Thyroid gland (tissue), 4 donors: ENCODE measurements at regions not wholly inside any gene's neighbourhood (a gene's known extent, or its start where the extent isn't known, plus 50 kb on each side); places are given as distances from the start of the nearest gene placed in this dataset.

Source experiments
- DNase-seq, 2 donors: peaks; one replicate each; pipeline ENCODE4 v3.0.0-alpha.2; 2019
- H3K27ac ChIP-seq, 3 donors: fragments of 200-600 bp; sonication (generic); 1 replicate in 2 of 3; 2 replicates in 1 of 3; pipeline ENCODE4 v1.5.1; 2016 to 2019; ENCODE audit warnings: mild to moderate bottlenecking in 1 of 3, moderate library complexity in 1 of 3
- H3K27me3 ChIP-seq: fragments of 200-600 bp; sonication (generic); one replicate; pipeline ENCODE4 v1.5.1; 2019
- H3K36me3 ChIP-seq, 2 donors: fragments of 200-600 bp; sonication (generic); one replicate each; pipeline ENCODE4 v1.5.1; 2016 to 2019
- H3K4me1 ChIP-seq, 2 donors: fragments of 200-600 bp; sonication (generic); one replicate each; pipeline ENCODE4 v1.5.1; 2017 to 2019
- H3K4me3 ChIP-seq, 3 donors: fragments of 200-600 bp; sonication (generic); replicated peaks in 1 of 3; 1 replicate in 2 of 3; 2 replicates in 1 of 3; pipeline ENCODE4 v1.5.1; 2016; ENCODE audit warnings: mild to moderate bottlenecking in 1 of 3
- H3K9me3 ChIP-seq: fragments of 200-600 bp; sonication (generic); one replicate; pipeline ENCODE4 v1.5.1; 2017
- POLR2A ChIP-seq, 2 donors: fragments of 450-650 bp; IDR thresholded peaks; one replicate each; pipeline ENCODE4 v1.6.1; 2017; ENCODE audit warnings: antibody characterized with exemption in 2 of 2, mild to moderate bottlenecking in 2 of 2, moderate library complexity in 1 of 2
- WGBS, 2 donors: methylation state at CpG; one replicate each; pipeline ENCODE4 v1.1.5; 2017; 5-methylcytosine and 5-hydroxymethylcytosine counted together
- intact Hi-C: fragments of 100-400 bp; cut with DNase I; formaldehyde crosslinking; loops from one replicate; pipeline ENCODE4 v1.15.1; 2023
- TF ChIP-seq, protein P1 (sequence below), 6 experiments: fragments of 200-600 bp in 3 of 6; fragments of 450-650 bp in 3 of 6; sonication (generic) in 3 of 6; IDR thresholded peaks; one replicate each; pipeline ENCODE4 v1.5.1; 2016 to 2019; ENCODE audit warnings: antibody characterized with exemption in 6 of 6, mild to moderate bottlenecking in 2 of 6, inconsistent platforms in 1 of 6, moderate library complexity in 1 of 6

DNA sequence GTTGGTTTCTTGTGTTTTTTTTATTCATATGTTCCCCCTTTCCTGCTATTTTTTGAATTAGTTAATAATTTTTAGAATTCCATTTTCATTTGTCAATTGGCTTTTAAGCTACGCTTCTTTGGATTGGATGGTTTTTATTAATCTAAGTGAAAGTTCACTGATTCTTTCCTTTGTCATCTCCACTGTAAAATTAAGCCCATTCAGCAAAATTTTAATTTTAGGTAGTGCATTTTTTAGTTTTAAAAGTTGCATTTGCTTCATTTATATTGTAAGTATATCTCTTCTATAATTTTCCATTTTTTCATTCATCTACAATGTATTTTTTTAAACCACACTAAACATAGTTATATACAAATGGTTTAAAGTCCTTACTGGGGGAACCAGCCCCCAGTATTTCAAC lies 417.3 kb upstream of the HTR2C start:
- TF ChIP-seq POLR2A (IDR thresholded peaks at IDR 0.05) = no peak
- TF ChIP-seq, protein P1, sequence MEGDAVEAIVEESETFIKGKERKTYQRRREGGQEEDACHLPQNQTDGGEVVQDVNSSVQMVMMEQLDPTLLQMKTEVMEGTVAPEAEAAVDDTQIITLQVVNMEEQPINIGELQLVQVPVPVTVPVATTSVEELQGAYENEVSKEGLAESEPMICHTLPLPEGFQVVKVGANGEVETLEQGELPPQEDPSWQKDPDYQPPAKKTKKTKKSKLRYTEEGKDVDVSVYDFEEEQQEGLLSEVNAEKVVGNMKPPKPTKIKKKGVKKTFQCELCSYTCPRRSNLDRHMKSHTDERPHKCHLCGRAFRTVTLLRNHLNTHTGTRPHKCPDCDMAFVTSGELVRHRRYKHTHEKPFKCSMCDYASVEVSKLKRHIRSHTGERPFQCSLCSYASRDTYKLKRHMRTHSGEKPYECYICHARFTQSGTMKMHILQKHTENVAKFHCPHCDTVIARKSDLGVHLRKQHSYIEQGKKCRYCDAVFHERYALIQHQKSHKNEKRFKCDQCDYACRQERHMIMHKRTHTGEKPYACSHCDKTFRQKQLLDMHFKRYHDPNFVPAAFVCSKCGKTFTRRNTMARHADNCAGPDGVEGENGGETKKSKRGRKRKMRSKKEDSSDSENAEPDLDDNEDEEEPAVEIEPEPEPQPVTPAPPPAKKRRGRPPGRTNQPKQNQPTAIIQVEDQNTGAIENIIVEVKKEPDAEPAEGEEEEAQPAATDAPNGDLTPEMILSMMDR (IDR thresholded peaks at IDR 0.05) = no peak
- H3K9me3 ChIP-seq = no peaks in the 10 kb centered on the region
- H3K36me3 ChIP-seq = no peaks in the 10 kb centered on the region
- H3K4me3 ChIP-seq = no peak overlapping the region
- intact Hi-C loops = no loop called here
- DNase-seq = no peak
- no peaks in the 10 kb centered on the region for H3K27me3 ChIP-seq
- H3K27ac ChIP-seq = no peak overlapping the region
- no peaks in the 10 kb centered on the region for H3K4me1 ChIP-seq
- WGBS, 2 donors = 93 to 97% methylated on average over 1 of the region's 1 CpG

DNA sequence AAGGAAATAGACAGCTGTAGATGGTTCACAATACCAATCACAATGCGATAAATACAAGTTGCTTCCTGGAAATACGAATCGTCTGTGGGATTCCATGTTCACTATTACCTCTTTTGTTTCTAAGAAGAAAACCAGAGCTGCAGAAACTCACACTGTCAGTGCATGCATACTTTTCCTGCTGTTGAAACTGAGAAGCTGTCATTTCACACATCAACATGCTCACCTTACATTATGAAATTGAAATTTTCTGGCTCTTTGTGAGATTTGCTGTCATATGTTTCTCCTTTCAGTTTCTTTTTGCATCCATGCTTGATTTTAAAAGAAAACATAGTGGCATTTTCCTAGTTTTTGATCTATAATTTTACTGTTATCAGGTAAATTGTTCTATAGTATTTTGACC lies 418.3 kb upstream of the HTR2C start:
- DNase-seq = no peak
- Histone ChIP-seq H3K4me1 (no peaks in the 10 kb centered on the region), H3K4me3 (no peak overlapping the region), H3K27me3 (no peaks in the 10 kb centered on the region), H3K36me3 (no peaks in the 10 kb centered on the region), H3K9me3 (no peaks in the 10 kb centered on the region), H3K27ac (no peak overlapping the region)
- 86 to 94% methylated on average over 3 of the region's 3 CpGs for WGBS, 2 donors
- no peak for TF ChIP-seq POLR2A (IDR thresholded peaks at IDR 0.05)
- TF ChIP-seq, protein P1 (IDR thresholded peaks at IDR 0.05) = no peak
- intact Hi-C loops = no loop called here

DNA sequence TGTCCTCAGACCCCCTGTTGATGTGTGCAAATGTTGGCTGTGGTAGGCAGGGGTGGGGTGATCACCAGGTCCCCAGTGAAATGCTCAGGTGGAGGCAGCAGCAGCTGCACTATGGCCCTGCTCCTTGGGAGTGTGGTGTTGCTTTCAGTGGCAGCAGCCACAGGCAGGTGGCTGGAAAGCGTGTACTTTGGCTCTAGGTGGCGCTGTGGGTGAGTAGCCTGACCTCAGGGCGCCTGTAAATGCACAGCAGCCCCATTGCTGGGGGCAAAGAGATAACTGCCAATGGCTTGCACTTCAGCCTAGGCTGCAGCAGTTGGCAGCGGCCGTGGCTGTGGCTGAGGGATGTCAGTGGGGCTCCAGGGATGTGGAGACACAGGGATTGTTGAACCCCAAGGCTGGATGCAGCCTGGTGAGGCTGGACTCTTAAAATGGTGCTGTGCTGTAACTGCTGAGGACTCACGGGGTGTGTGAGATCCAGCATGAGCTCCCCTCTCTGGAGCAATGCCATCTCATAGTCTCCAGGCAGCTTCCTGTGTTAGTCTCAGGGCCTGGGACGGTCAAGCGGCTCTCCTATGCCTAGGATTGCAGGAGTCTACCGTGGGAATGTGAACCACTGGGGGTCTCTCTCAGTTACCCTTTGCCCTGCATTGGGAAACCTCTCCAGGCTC lies 421.7 kb upstream of the HTR2C start:
- WGBS, 2 donors = 76 to 84% methylated on average over 5 to 6 of the region's 9 CpGs
- intact Hi-C loops = no loop called here
- DNase-seq = no peak
- no peaks in the 10 kb centered on the region for H3K4me1 ChIP-seq
- H3K9me3 ChIP-seq = no peaks in the 10 kb centered on the region
- H3K4me3 ChIP-seq = no peak overlapping the region
- H3K36me3 ChIP-seq = no peaks in the 10 kb centered on the region
- no peaks in the 10 kb centered on the region for H3K27me3 ChIP-seq
- no peak overlapping the region for H3K27ac ChIP-seq
- TF ChIP-seq, protein P1 (IDR thresholded peaks at IDR 0.05) = no peak
- no peak for TF ChIP-seq POLR2A (IDR thresholded peaks at IDR 0.05)

DNA sequence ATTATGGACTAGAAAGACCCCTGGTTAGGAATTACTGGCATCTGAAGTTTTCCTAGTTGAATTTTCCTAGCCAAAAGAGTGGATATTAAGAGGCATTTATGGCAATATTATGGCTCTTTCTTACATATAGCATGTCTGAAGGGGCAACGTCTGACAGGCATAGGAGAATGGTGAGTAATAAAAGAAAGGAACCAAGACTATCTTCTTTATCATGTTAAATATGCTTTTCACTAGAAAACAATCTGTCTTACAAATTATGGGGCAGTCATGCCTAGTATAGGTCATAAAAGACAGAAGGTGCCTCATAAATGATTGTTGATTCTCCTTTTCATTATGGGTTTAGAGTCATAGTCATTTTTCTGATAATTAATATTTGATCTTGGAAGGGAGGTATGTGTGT lies 431.1 kb upstream of the HTR2C start:
- Histone ChIP-seq H3K4me3 (no peak overlapping the region), H3K27ac (no peak overlapping the region), H3K4me1 (no peaks in the 10 kb centered on the region), H3K9me3 (no peaks in the 10 kb centered on the region), H3K36me3 (no peaks in the 10 kb centered on the region), H3K27me3 (no peaks in the 10 kb centered on the region)
- TF ChIP-seq POLR2A (IDR thresholded peaks at IDR 0.05) = no peak
- TF ChIP-seq, protein P1 (IDR thresholded peaks at IDR 0.05) = no peak
- 84 to 87% methylated on average over 1 of the region's 1 CpG for WGBS, 2 donors
- intact Hi-C loops = no loop called here
- no peak for DNase-seq

DNA sequence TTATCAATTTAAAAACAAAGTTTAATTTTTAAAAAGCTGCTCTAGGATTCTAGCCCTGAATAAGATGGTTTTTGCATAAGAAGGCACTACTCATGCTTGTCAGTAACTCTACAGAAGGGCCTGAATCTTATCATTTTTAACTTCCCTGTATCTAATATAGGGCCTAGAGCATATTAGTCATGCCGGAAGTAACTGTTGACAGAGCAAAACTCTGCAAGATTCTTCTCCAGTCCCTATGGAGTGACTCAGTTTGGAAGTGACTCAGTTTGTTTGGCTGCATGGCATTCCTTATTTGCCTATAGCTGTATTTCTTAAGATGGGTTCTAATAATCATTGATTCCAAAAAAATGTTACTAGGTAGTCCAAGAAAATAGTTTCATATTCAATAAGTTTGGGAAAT lies 431.8 kb upstream of the HTR2C start:
- WGBS, 2 donors = 55 to 77% methylated on average over 1 of the region's 1 CpG
- Histone ChIP-seq H3K27me3 (no peaks in the 10 kb centered on the region), H3K9me3 (no peaks in the 10 kb centered on the region), H3K27ac (no peak overlapping the region), H3K4me3 (no peak overlapping the region), H3K36me3 (no peaks in the 10 kb centered on the region), H3K4me1 (no peaks in the 10 kb centered on the region)
- no peak for TF ChIP-seq POLR2A (IDR thresholded peaks at IDR 0.05)
- TF ChIP-seq, protein P1 (IDR thresholded peaks at IDR 0.05) = no peak
- intact Hi-C loops = no loop called here
- no peak for DNase-seq
